ENCODE measurements at regions not wholly inside any gene's neighbourhood (a gene's known extent, or its start where the extent isn't known, plus 50 kb on each side); places are given as distances from the start of the nearest gene placed in this dataset.
"Not testable (repeated sequence)": the region's sequence is repeated elsewhere in the genome, so short reads cannot be mapped to it uniquely, and the experiment has no call there.

GRCh38 chr14:105710119-105711043 is 184.0 kb downstream of the TMEM121 start:
- no peak for DNase-seq (ENCODE audit: low read depth)

- DNase-seq (ENCODE audit: low read depth): no peak
These were observed 184.7 kb downstream of the TMEM121 start for GRCh38 chr14:105711044-105711620.

GRCh38 chr14:105711841-105712460 is 185.6 kb downstream of the TMEM121 start:
- no peak for DNase-seq (ENCODE audit: low read depth)

- DNase-seq (ENCODE audit: low read depth): not testable (repeated sequence)
These were observed 186.3 kb downstream of the TMEM121 start for GRCh38 chr14:105712670-105713069.

GRCh38 chr14:105713160-105713559 is 186.8 kb downstream of the TMEM121 start:
- not testable (repeated sequence) for DNase-seq (ENCODE audit: low read depth)

- not testable (repeated sequence) for DNase-seq (ENCODE audit: low read depth)
These were observed 187.5 kb downstream of the TMEM121 start for GRCh38 chr14:105713836-105714235.

GRCh38 chr14:105718787-105719186 is 192.4 kb downstream of the TMEM121 start:
- DNase-seq (ENCODE audit: low read depth): not testable (repeated sequence)

GRCh38 chr14:105720106-105720505 is 193.7 kb downstream of the TMEM121 start:
- not testable (repeated sequence) for DNase-seq (ENCODE audit: low read depth)

GRCh38 chr14:105720852-105721601 is 194.6 kb downstream of the TMEM121 start:
- not testable (repeated sequence) for DNase-seq (ENCODE audit: low read depth)

- not testable (repeated sequence) for DNase-seq (ENCODE audit: low read depth)
These were observed 195.2 kb downstream of the TMEM121 start for GRCh38 chr14:105721602-105721970.

- DNase-seq (ENCODE audit: low read depth): not testable (repeated sequence)
These were observed 195.8 kb downstream of the TMEM121 start for GRCh38 chr14:105721996-105722709.

GRCh38 chr14:105723271-105723670 is 196.9 kb downstream of the TMEM121 start:
- not testable (repeated sequence) for DNase-seq (ENCODE audit: low read depth)

GRCh38 chr14:105723776-105724175 is 197.4 kb downstream of the TMEM121 start:
- DNase-seq (ENCODE audit: low read depth): not testable (repeated sequence)

GRCh38 chr14:105729825-105730368 is 203.5 kb downstream of the TMEM121 start:
- not testable (repeated sequence) for DNase-seq (ENCODE audit: low read depth)

- not testable (repeated sequence) for DNase-seq (ENCODE audit: low read depth)
These were observed 204.3 kb downstream of the TMEM121 start for GRCh38 chr14:105730731-105731130.

GRCh38 chr14:105731221-105731985 is 205.0 kb downstream of the TMEM121 start:
- not testable (repeated sequence) for DNase-seq (ENCODE audit: low read depth)

GRCh38 chr14:105733081-105734065 is 207.0 kb downstream of the TMEM121 start:
- DNase-seq (ENCODE audit: low read depth): no peak

GRCh38 chr14:105734241-105734640 is 207.9 kb downstream of the TMEM121 start:
- DNase-seq (ENCODE audit: low read depth): not testable (repeated sequence)

GRCh38 chr14:105736331-105736730 is 209.9 kb downstream of the TMEM121 start:
- DNase-seq (ENCODE audit: low read depth): not testable (repeated sequence)
